Esophagus squamous epithelium (tissue), 4 donors: ENCODE measurements at regions not wholly inside any gene's neighbourhood (a gene's known extent, or its start where the extent isn't known, plus 50 kb on each side); places are given as distances from the start of the nearest gene placed in this dataset.

Experiments used
- POLR2A ChIP-seq, 4 donors: fragments of 450-650 bp; IDR thresholded peaks; one replicate each; pipeline ENCODE4 v1.6.1; 2017; ENCODE audit warnings: antibody characterized with exemption in 4 of 4, mild to moderate bottlenecking in 4 of 4, moderate library complexity in 3 of 4
- TF ChIP-seq, protein P1 (sequence below), 6 experiments: fragments of 450-650 bp in 4 of 6; fragments of 200-600 bp in 2 of 6; sonication (generic) in 2 of 6; IDR thresholded peaks; one replicate each; pipeline ENCODE4 v1.5.1; 2016 to 2019; ENCODE audit warnings: antibody characterized with exemption in 6 of 6, mild to moderate bottlenecking in 4 of 6, moderate library complexity in 4 of 6

DNA sequence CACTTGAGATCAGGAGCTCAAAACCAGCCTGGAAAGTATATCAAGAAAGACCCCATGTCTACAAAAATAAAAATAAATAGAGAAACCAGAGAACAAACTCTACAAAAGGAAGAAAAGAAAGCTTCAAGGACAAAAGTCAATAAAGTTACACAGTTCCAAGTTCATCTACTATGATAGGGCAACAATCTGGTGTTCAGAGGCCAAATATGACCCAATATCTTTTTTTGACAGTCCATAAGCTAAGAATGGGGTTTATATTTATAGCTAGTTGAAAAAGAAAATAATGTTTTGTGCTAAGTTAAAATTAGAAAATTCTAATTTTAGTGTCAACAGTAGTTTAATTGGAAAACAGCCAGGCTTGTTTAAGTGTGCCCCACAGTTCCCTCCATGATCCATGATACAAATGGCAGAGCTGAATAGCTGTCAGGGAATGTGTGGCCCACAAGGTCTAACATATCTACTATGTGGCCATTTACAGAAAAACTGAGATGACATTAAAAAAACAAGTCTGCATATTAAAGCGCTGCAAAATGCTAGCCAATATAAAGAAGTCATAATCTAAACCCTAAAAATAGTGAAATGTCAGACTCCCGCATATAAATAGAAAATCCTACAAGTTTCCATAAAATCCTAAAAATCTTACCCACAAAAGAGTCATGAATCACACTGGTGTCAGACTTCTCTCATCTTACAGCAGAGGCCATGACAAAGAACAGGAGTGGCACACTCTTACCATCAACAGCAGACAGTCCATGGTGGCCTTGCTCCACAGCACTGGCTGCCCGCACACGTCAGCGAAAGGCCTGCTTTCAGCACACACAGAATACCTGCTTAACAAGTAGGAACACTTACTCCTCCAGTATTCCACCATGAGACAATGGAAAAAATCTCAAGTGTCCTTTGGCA is 281.9 kb upstream of the HSFY2 start:
- no peak for TF ChIP-seq POLR2A (IDR thresholded peaks at IDR 0.05)
- TF ChIP-seq, protein P1, sequence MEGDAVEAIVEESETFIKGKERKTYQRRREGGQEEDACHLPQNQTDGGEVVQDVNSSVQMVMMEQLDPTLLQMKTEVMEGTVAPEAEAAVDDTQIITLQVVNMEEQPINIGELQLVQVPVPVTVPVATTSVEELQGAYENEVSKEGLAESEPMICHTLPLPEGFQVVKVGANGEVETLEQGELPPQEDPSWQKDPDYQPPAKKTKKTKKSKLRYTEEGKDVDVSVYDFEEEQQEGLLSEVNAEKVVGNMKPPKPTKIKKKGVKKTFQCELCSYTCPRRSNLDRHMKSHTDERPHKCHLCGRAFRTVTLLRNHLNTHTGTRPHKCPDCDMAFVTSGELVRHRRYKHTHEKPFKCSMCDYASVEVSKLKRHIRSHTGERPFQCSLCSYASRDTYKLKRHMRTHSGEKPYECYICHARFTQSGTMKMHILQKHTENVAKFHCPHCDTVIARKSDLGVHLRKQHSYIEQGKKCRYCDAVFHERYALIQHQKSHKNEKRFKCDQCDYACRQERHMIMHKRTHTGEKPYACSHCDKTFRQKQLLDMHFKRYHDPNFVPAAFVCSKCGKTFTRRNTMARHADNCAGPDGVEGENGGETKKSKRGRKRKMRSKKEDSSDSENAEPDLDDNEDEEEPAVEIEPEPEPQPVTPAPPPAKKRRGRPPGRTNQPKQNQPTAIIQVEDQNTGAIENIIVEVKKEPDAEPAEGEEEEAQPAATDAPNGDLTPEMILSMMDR (IDR thresholded peaks at IDR 0.05) = no peak
